Liver (tissue), 3 donors: ENCODE measurements at regions not wholly inside any gene's neighbourhood (a gene's known extent, or its start where the extent isn't known, plus 50 kb on each side); places are given as distances from the start of the nearest gene placed in this dataset.

Experiments used
- EGR1 ChIP-seq, 2 donors: IDR thresholded peaks; 2 replicates each; pipeline ENCODE4 v1.6.1; 2016 to 2018; ENCODE audit warnings: antibody characterized with exemption in 2 of 2, low read depth in 2 of 2
- JUND ChIP-seq, 2 donors: IDR thresholded peaks; 2 replicates each; pipeline ENCODE4 v1.6.1; 2016; ENCODE audit warnings: antibody characterized with exemption in 2 of 2
- NR2F2 ChIP-seq: IDR thresholded peaks from 2 replicates; pipeline ENCODE4 v1.6.1; 2016; ENCODE audit warnings: antibody characterized with exemption
- RXRA ChIP-seq, 2 donors: IDR thresholded peaks; 2 replicates each; pipeline ENCODE4 v1.6.1; 2017 to 2018; ENCODE audit warnings: antibody characterized with exemption in 2 of 2, mild to moderate bottlenecking in 1 of 2
- TAF1 ChIP-seq: conservative IDR thresholded peaks from 2 replicates; pipeline ENCODE4 v1.6.1; 2016; ENCODE audit warnings: antibody characterized with exemption, mild to moderate bottlenecking
- YY1 ChIP-seq: IDR thresholded peaks from 2 replicates; pipeline ENCODE4 v1.6.1; 2016; ENCODE audit warnings: antibody characterized with exemption, mild to moderate bottlenecking
- TF ChIP-seq, protein P1 (sequence below): IDR thresholded peaks from 2 replicates; pipeline ENCODE4 v1.6.1; 2016; ENCODE audit warnings: antibody characterized with exemption
- TF ChIP-seq, protein P2 (sequence below): fragments of 150-350 bp; IDR thresholded peaks from 2 replicates; pipeline ENCODE4 v1.5.1; 2017; ENCODE audit warnings: improper control_type of control experiment, low read depth, low read length; ENCODE audit not compliant: missing input control
- TF ChIP-seq, protein P3 (sequence below): IDR thresholded peaks from 2 replicates; pipeline ENCODE4 v1.6.1; 2016; ENCODE audit warnings: antibody characterized with exemption, mild to moderate bottlenecking
- TF ChIP-seq, protein P4 (sequence below): IDR thresholded peaks from 2 replicates; pipeline ENCODE4 v1.6.1; 2016; ENCODE audit warnings: antibody characterized with exemption
- donor health status: healthy.
- donor health status: healthy.

DNA sequence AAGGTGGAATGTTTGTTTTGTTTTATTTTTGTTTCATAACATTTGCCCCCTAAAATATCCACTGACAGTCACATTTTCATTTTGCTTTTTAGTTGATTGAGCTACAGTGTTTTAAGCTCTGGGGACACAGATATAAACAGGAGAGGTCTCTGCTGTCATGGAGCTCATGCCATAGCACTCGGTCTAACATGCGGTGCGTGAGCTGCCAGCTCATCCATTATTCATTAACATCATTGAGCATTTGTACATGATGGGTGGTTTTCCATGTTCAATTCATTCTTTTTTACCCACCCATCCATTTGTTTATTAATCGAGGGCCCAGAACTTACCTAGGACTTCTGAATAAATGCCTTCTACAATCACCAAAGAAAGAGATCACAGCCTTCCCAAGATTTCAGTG lies 150.1 kb upstream of the SFRP2 start:
- TF ChIP-seq YY1 (no peak), TAF1 (no peak), JUND (IDR thresholded peaks at IDR 0.05) (no peak), EGR1 (IDR thresholded peaks at IDR 0.05; ENCODE audit: low read depth in 2 of 2) (no peak), NR2F2 (no peak), RXRA (IDR thresholded peaks at IDR 0.05) (no peak)
- TF ChIP-seq, protein P1, sequence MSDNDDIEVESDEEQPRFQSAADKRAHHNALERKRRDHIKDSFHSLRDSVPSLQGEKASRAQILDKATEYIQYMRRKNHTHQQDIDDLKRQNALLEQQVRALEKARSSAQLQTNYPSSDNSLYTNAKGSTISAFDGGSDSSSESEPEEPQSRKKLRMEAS = no peak
- TF ChIP-seq, protein P2, sequence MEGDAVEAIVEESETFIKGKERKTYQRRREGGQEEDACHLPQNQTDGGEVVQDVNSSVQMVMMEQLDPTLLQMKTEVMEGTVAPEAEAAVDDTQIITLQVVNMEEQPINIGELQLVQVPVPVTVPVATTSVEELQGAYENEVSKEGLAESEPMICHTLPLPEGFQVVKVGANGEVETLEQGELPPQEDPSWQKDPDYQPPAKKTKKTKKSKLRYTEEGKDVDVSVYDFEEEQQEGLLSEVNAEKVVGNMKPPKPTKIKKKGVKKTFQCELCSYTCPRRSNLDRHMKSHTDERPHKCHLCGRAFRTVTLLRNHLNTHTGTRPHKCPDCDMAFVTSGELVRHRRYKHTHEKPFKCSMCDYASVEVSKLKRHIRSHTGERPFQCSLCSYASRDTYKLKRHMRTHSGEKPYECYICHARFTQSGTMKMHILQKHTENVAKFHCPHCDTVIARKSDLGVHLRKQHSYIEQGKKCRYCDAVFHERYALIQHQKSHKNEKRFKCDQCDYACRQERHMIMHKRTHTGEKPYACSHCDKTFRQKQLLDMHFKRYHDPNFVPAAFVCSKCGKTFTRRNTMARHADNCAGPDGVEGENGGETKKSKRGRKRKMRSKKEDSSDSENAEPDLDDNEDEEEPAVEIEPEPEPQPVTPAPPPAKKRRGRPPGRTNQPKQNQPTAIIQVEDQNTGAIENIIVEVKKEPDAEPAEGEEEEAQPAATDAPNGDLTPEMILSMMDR = no peak
- TF ChIP-seq, protein P3, sequence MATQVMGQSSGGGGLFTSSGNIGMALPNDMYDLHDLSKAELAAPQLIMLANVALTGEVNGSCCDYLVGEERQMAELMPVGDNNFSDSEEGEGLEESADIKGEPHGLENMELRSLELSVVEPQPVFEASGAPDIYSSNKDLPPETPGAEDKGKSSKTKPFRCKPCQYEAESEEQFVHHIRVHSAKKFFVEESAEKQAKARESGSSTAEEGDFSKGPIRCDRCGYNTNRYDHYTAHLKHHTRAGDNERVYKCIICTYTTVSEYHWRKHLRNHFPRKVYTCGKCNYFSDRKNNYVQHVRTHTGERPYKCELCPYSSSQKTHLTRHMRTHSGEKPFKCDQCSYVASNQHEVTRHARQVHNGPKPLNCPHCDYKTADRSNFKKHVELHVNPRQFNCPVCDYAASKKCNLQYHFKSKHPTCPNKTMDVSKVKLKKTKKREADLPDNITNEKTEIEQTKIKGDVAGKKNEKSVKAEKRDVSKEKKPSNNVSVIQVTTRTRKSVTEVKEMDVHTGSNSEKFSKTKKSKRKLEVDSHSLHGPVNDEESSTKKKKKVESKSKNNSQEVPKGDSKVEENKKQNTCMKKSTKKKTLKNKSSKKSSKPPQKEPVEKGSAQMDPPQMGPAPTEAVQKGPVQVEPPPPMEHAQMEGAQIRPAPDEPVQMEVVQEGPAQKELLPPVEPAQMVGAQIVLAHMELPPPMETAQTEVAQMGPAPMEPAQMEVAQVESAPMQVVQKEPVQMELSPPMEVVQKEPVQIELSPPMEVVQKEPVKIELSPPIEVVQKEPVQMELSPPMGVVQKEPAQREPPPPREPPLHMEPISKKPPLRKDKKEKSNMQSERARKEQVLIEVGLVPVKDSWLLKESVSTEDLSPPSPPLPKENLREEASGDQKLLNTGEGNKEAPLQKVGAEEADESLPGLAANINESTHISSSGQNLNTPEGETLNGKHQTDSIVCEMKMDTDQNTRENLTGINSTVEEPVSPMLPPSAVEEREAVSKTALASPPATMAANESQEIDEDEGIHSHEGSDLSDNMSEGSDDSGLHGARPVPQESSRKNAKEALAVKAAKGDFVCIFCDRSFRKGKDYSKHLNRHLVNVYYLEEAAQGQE = no peak
- TF ChIP-seq, protein P4, sequence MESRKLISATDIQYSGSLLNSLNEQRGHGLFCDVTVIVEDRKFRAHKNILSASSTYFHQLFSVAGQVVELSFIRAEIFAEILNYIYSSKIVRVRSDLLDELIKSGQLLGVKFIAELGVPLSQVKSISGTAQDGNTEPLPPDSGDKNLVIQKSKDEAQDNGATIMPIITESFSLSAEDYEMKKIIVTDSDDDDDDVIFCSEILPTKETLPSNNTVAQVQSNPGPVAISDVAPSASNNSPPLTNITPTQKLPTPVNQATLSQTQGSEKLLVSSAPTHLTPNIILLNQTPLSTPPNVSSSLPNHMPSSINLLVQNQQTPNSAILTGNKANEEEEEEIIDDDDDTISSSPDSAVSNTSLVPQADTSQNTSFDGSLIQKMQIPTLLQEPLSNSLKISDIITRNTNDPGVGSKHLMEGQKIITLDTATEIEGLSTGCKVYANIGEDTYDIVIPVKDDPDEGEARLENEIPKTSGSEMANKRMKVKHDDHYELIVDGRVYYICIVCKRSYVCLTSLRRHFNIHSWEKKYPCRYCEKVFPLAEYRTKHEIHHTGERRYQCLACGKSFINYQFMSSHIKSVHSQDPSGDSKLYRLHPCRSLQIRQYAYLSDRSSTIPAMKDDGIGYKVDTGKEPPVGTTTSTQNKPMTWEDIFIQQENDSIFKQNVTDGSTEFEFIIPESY = no peak
